Neural progenitor cell (in vitro differentiated cells): ENCODE measurements at regions not wholly inside any gene's neighbourhood (a gene's known extent, or its start where the extent isn't known, plus 50 kb on each side); places are given as distances from the start of the nearest gene placed in this dataset.

Experiments
- DNase-seq: peaks from one replicate; pipeline ENCODE4 v3.0.0-alpha.2; 2016; ENCODE audit warnings: low spot score
- H2AFZ ChIP-seq: fragments of 200-600 bp; sonication (generic); replicated peaks from 2 replicates; pipeline ENCODE4 v1.6.1; 2016; ENCODE audit warnings: antibody characterized with exemption
- H3F3A ChIP-seq: fragments of 200-600 bp; sonication (generic); 2 replicates; pipeline ENCODE4 v1.6.1; 2016; ENCODE audit warnings: antibody characterized with exemption, low read depth
- H3K27ac ChIP-seq: fragments of 200-600 bp; sonication (generic); 2 replicates; pipeline ENCODE4 v1.5.1; 2016; ENCODE audit warnings: mild to moderate bottlenecking
- H3K27me3 ChIP-seq: fragments of 200-600 bp; sonication (generic); 2 replicates; pipeline ENCODE4 v1.6.1; 2016; ENCODE audit warnings: mild to moderate bottlenecking, moderate library complexity
- H3K36me3 ChIP-seq: fragments of 200-600 bp; sonication (generic); 2 replicates; pipeline ENCODE4 v1.5.1; 2016
- H3K4me1 ChIP-seq: fragments of 200-600 bp; sonication (generic); 2 replicates; pipeline ENCODE4 v1.6.1; 2016; ENCODE audit warnings: mixed run types
- H3K4me2 ChIP-seq: fragments of 200-600 bp; sonication (generic); 2 replicates; pipeline ENCODE4 v1.6.1; 2016
- H3K4me3 ChIP-seq: fragments of 200-600 bp; sonication (generic); 2 replicates; pipeline ENCODE4 v1.5.1; 2016
- H3K79me2 ChIP-seq: fragments of 200-600 bp; sonication (generic); 2 replicates; pipeline ENCODE4 v1.6.1; 2016; ENCODE audit warnings: low read depth
- H3K9ac ChIP-seq: fragments of 200-600 bp; sonication (generic); 2 replicates; pipeline ENCODE4 v1.6.1; 2016
- H3K9me3 ChIP-seq: fragments of 200-600 bp; sonication (generic); 2 replicates; pipeline ENCODE4 v1.5.1; 2016; ENCODE audit warnings: low read depth
- H4K20me1 ChIP-seq: fragments of 200-600 bp; sonication (generic); 2 replicates; pipeline ENCODE4 v1.6.1; 2016; ENCODE audit warnings: low read depth
- H3K27ac Mint-ChIP-seq: 3 replicates; pipeline ENCODE4 v1.8.0; 2021; ENCODE audit warnings: mixed read lengths
- H3K27me3 Mint-ChIP-seq: 2 replicates; pipeline ENCODE4 v1.8.0; 2022; ENCODE audit warnings: low read depth, mild to moderate bottlenecking, inconsistent platforms, moderate library complexity, mixed read lengths; ENCODE audit not compliant: insufficient read depth
- H3K36me3 Mint-ChIP-seq: 3 replicates; pipeline ENCODE4 v1.8.0; 2021; ENCODE audit warnings: mixed read lengths
- H3K4me1 Mint-ChIP-seq: 3 replicates; pipeline ENCODE4 v1.8.0; 2021; ENCODE audit warnings: mixed read lengths
- H3K4me3 Mint-ChIP-seq: 3 replicates; pipeline ENCODE4 v1.8.0; 2021; ENCODE audit warnings: mild to moderate bottlenecking, moderate library complexity, mixed read lengths
- H3K9me3 Mint-ChIP-seq: 3 replicates; pipeline ENCODE4 v1.8.0; 2020; ENCODE audit warnings: mixed read lengths
- CTCF ChIP-seq: fragments of 200-600 bp; sonication (generic); IDR thresholded peaks from 2 replicates; pipeline ENCODE4 v1.5.1; 2017; ENCODE audit warnings: antibody characterized with exemption, mild to moderate bottlenecking
- EZH2 ChIP-seq: fragments of 200-600 bp; sonication (generic); IDR thresholded peaks from 2 replicates; pipeline ENCODE4 v1.6.1; 2017; ENCODE audit warnings: antibody characterized with exemption, mild to moderate bottlenecking, moderate library complexity
- EZH2phosphoT487 ChIP-seq: fragments of 200-600 bp; sonication (generic); IDR thresholded peaks from 2 replicates; pipeline ENCODE4 v1.6.1; 2017; ENCODE audit warnings: antibody characterized with exemption

DNA sequence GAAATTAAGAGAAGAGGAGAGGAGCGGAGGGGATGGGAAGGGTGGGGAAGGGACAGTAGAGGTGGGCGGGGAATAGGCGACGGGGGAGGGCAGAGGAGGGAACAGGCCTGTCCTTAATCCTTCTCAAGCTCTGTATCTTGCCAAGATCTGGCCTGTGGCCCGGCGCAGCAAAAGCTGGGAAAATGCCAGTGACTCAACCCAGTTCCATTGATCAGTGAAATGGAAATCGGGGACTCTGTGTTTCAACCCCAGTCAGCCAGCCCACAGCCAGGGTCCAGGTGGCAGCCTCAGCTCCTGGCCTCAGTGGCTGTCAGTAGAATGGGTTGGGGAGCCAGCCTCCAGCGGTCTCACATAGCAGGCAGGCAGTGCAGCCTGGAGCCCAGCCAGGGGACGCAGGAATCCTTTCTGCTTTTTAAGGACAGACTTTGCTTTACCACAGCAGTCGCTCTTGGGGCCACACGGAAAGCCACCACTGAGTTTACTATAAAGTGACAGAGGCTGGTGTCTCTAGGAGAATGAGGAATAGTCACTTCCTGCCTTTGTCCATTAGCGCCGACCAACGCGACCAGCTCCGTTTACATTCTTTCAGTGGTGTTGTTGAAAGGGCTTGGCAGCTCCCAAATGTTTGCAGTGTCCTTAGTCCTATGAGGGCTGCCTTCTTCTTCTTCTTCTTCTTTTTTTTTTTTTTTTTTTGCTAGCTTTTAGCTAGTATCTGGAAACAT is 128.0 kb downstream of the RIN2 start:
- H3K4me3 Mint-ChIP-seq = no peak overlapping the region
- Histone ChIP-seq H3K9ac (no peak overlapping the region), H3K4me1 (peaks cover 7% of the 10 kb centered on the region), H4K20me1 (no peaks in the 10 kb centered on the region), H3F3A (no peaks in the 10 kb centered on the region), H3K4me3 (no peak overlapping the region), H3K36me3 (no peaks in the 10 kb centered on the region), H3K27ac (no peak overlapping the region), H2AFZ (peak overlapping the region; percentile 56), H3K27me3 (no peaks in the 10 kb centered on the region), H3K79me2 (no peaks in the 10 kb centered on the region), H3K4me2 (no peak overlapping the region), H3K9me3 (no peaks in the 10 kb centered on the region)
- peaks cover 11% of the 10 kb centered on the region for H3K36me3 Mint-ChIP-seq
- no peaks in the 10 kb centered on the region for H3K9me3 Mint-ChIP-seq
- no peak for DNase-seq
- no peak for TF ChIP-seq EZH2
- TF ChIP-seq CTCF = no peak
- TF ChIP-seq EZH2phosphoT487 = no peak
- peaks cover 13% of the 10 kb centered on the region for H3K4me1 Mint-ChIP-seq
- no peaks in the 10 kb centered on the region for H3K27me3 Mint-ChIP-seq
- H3K27ac Mint-ChIP-seq = no peak overlapping the region

DNA sequence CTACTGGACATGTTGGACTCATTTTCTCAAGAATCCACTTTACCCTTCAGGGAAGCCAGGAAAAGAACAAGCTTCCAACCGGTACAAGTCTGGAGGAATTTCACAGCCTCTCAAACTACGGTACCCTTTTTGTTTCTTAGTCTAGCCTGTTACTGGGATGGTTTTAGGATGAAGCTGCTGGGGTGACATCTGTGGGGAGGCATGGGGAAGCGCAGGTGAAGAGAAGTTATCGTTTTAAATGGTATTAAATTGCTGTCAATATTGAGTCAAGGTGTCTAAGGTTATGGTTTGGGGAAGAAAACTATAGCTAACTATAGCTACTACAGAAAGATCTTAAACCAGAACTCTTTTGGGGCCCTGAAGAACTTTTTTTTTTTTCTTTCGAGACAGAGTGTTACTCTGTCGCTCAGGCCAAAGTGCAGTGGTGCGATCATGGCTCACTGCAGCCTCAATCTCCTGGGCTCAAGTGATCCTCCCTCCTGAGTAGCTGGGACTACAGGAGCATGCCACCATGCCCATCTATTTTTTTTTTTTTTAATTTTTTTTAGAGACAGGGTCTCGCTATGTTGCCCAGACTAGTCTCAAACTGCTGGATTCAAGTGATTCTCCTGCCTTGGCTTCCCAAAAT is 128.7 kb downstream of the RIN2 start:
- H3K4me2 ChIP-seq = no peak overlapping the region
- no peaks in the 10 kb centered on the region for H3K36me3 ChIP-seq
- H3K27me3 ChIP-seq = no peaks in the 10 kb centered on the region
- peak; percentile 29 for TF ChIP-seq CTCF
- no peak for TF ChIP-seq EZH2
- no peak for TF ChIP-seq EZH2phosphoT487
- no peaks in the 10 kb centered on the region for H3K9me3 ChIP-seq
- H3K79me2 ChIP-seq = no peaks in the 10 kb centered on the region
- no peak overlapping the region for H3K27ac ChIP-seq
- H3K36me3 Mint-ChIP-seq = peaks cover 13% of the 10 kb centered on the region
- DNase-seq = peak; percentile 16
- H3K4me3 ChIP-seq = no peak overlapping the region
- H3K4me1 Mint-ChIP-seq = peaks cover 13% of the 10 kb centered on the region
- no peaks in the 10 kb centered on the region for H3K9me3 Mint-ChIP-seq
- no peaks in the 10 kb centered on the region for H3K27me3 Mint-ChIP-seq
- no peaks in the 10 kb centered on the region for H3F3A ChIP-seq
- H4K20me1 ChIP-seq = no peaks in the 10 kb centered on the region
- peaks cover 7% of the 10 kb centered on the region for H3K4me1 ChIP-seq
- peak overlapping the region; percentile 56 for H2AFZ ChIP-seq
- H3K27ac Mint-ChIP-seq = no peak overlapping the region
- no peak overlapping the region for H3K9ac ChIP-seq
- H3K4me3 Mint-ChIP-seq = no peak overlapping the region

- TF ChIP-seq EZH2phosphoT487 (no peak), CTCF (no peak), EZH2 (no peak)
- Mint-ChIP-seq H3K9me3 (no peaks in the 10 kb centered on the region), H3K36me3 (peaks cover 18% of the 10 kb centered on the region), H3K27me3 (no peaks in the 10 kb centered on the region), H3K27ac (peak overlapping the region; percentile 55), H3K4me3 (no peak overlapping the region), H3K4me1 (peaks cover 13% of the 10 kb centered on the region)
- Histone ChIP-seq H3K36me3 (no peaks in the 10 kb centered on the region), H3K27me3 (no peaks in the 10 kb centered on the region), H2AFZ (no peak overlapping the region), H3K9me3 (no peaks in the 10 kb centered on the region), H3K27ac (no peak overlapping the region), H3K4me1 (peaks cover 7% of the 10 kb centered on the region), H4K20me1 (no peaks in the 10 kb centered on the region), H3F3A (no peaks in the 10 kb centered on the region), H3K4me3 (no peak overlapping the region), H3K79me2 (no peaks in the 10 kb centered on the region), H3K9ac (no peak overlapping the region), H3K4me2 (no peak overlapping the region)
- no peak for DNase-seq
Observed at GRCh38 chr20:19887556-19888268, 129.4 kb upstream of the NAA20 start.
